Keratinocyte (primary cell): ENCODE measurements at regions not wholly inside any gene's neighbourhood (a gene's known extent, or its start where the extent isn't known, plus 50 kb on each side); places are given as distances from the start of the nearest gene placed in this dataset.

Source experiments
- DNase-seq: peaks from one replicate; pipeline ENCODE4 v3.0.0-alpha.2; 2011; ENCODE audit warnings: low read depth, missing footprints, low spot score
- FAIRE-seq: peaks from 2 replicates; lab custom pipeline; 2011; peaks lifted over from hg19 to GRCh38; lab: Jason Lieb, UNC
- H2AFZ ChIP-seq: 2 replicates; pipeline ENCODE4 v1.6.0; 2012; ENCODE audit warnings: low read length, control low read depth, inconsistent platforms; ENCODE audit not compliant: control insufficient read depth
- H3K27ac ChIP-seq: 2 replicates; pipeline ENCODE4 v1.5.1; 2011; ENCODE audit warnings: low read length; ENCODE audit not compliant: control insufficient read depth, insufficient read depth
- H3K27me3 ChIP-seq: 3 replicates; pipeline ENCODE4 v1.6.0; 2011; ENCODE audit warnings: low read length; ENCODE audit not compliant: control insufficient read depth, insufficient read depth; ENCODE audit errors: extremely low read depth
- H3K36me3 ChIP-seq, 2 experiments: 2 replicates in 1 of 2; 3 replicates in 1 of 2; pipeline ENCODE4 v1.5.1; 2011; ENCODE audit warnings: low read length in 2 of 2, mild to moderate bottlenecking in 1 of 2; ENCODE audit not compliant: control insufficient read depth in 2 of 2, insufficient read depth in 2 of 2; ENCODE audit errors: extremely low read depth in 1 of 2
- H3K4me1 ChIP-seq: 3 replicates; pipeline ENCODE4 v1.5.1; 2011; ENCODE audit warnings: low read length; ENCODE audit not compliant: control insufficient read depth, insufficient read depth; ENCODE audit errors: extremely low read depth
- H3K4me2 ChIP-seq: 3 replicates; pipeline ENCODE4 v1.6.0; 2011; ENCODE audit warnings: low read depth, low read length; ENCODE audit not compliant: control insufficient read depth, insufficient read depth; ENCODE audit errors: extremely low read depth
- H3K4me3 ChIP-seq, 3 experiments: fragments of 200-600 bp in 1 of 3; sonication (generic) in 1 of 3; 2 replicates in 2 of 3; 3 replicates in 1 of 3; pipeline ENCODE4 v1.5.1; 2011 to 2016; ENCODE audit warnings: low read length in 3 of 3, mild to moderate bottlenecking in 3 of 3, control low read depth in 2 of 3, inconsistent platforms in 1 of 3, low read depth in 1 of 3, mixed read lengths in 1 of 3, mixed run types in 1 of 3, moderate library complexity in 1 of 3; ENCODE audit not compliant: control insufficient read depth in 2 of 3, insufficient read depth in 2 of 3; ENCODE audit errors: extremely low read depth in 1 of 3
- H3K79me2 ChIP-seq: 2 replicates; pipeline ENCODE4 v1.6.0; 2012; ENCODE audit warnings: low read length; ENCODE audit not compliant: control insufficient read depth, insufficient read depth
- H3K9ac ChIP-seq: 3 replicates; pipeline ENCODE4 v1.6.0; 2011; ENCODE audit warnings: low read length; ENCODE audit not compliant: control insufficient read depth, insufficient read depth; ENCODE audit errors: extremely low read depth
- H3K9me1 ChIP-seq: 3 replicates; pipeline ENCODE4 v1.6.0; 2011; ENCODE audit warnings: low read length; ENCODE audit not compliant: control insufficient read depth, insufficient read depth; ENCODE audit errors: extremely low read depth
- H3K9me3 ChIP-seq: 2 replicates; pipeline ENCODE4 v1.5.1; 2012; ENCODE audit warnings: low read depth, low read length; ENCODE audit not compliant: control insufficient read depth
- H4K20me1 ChIP-seq: 3 replicates; pipeline ENCODE4 v1.6.0; 2011; ENCODE audit warnings: low read length; ENCODE audit not compliant: control insufficient read depth, insufficient read depth; ENCODE audit errors: extremely low read depth
- CTCF ChIP-seq, 3 experiments: IDR thresholded peaks in 1 of 3; conservative IDR thresholded peaks in 1 of 3; optimal IDR thresholded peaks in 1 of 3; 2 replicates in 2 of 3; 3 replicates in 1 of 3; pipeline versions ENCODE3 to v1.5.1; 2011; ENCODE audit warnings: low read length in 3 of 3, mild to moderate bottlenecking in 3 of 3, moderate library complexity in 2 of 3, control low read depth in 1 of 3, inconsistent platforms in 1 of 3; ENCODE audit not compliant: insufficient read depth in 2 of 3; ENCODE audit errors: extremely low read depth in 1 of 3
- EZH2 ChIP-seq: IDR thresholded peaks from one replicate; pipeline ENCODE4 v1.6.1; 2012; ENCODE audit warnings: inconsistent platforms, mild to moderate bottlenecking, low read length, moderate library complexity
- dilution Hi-C: fragments of 300-500 bp; cut with MboI; formaldehyde crosslinking; loops from one replicate; pipeline ENCODE4 v1.7.0; 2020; ENCODE audit warnings: low sequenced_read_pairs; ENCODE audit not compliant: extremely low pct_ligation_motif_present

GRCh38 chr15:47184003-47184907 is 533.0 kb upstream of the SEMA6D start:
- FAIRE-seq (no peak), DNase-seq (no peak)
- H3K27me3 ChIP-seq, result peaks cover 47% of the 10 kb centered on the region

GRCh38 chr15:47184908-47185801 is 532.1 kb upstream of the SEMA6D start:
- TF ChIP-seq CTCF (optimal IDR thresholded peaks at IDR 0.05 in 1 of 3, IDR thresholded peaks at IDR 0.05 in 1 of 3, conservative IDR thresholded peaks at IDR 0.05 in 1 of 3; ENCODE audit: extremely low read depth in 1 of 3, insufficient read depth in 2 of 3, low read length in 3 of 3) (no peak), EZH2 (peak; percentile 55)
- Histone ChIP-seq H3K27me3 (peaks cover 47% of the 10 kb centered on the region), H3K9me3 (no peaks in the 10 kb centered on the region), H3K79me2 (no peaks in the 10 kb centered on the region), H3K4me2 (peak overlapping the region; percentile 87), H3K9ac (no peak overlapping the region), H3K36me3 (no peaks in the 10 kb centered on the region), H4K20me1 (no peaks in the 10 kb centered on the region), H3K4me3 (peak overlapping the region; percentile 23 to 66 (median 47)), H3K4me1 (peaks cover 7% of the 10 kb centered on the region), H3K27ac (no peak overlapping the region), H2AFZ (peak overlapping the region; percentile 32), H3K9me1 (no peaks in the 10 kb centered on the region)
- dilution Hi-C loops, result loop anchor here (25.0 kb wide), 1 partner anchor 1077 kb away; no protein-coding TSS in a partner anchor
- DNase-seq (no peak), FAIRE-seq (no peak)

More at GRCh38 chr15:47184003-47184907, 533.0 kb upstream of the SEMA6D start:
- peak overlapping the region; percentile 23 to 66 (median 47) for H3K4me3 ChIP-seq
- peak overlapping the region; percentile 32 for H2AFZ ChIP-seq
- TF ChIP-seq CTCF (optimal IDR thresholded peaks at IDR 0.05 in 1 of 3, IDR thresholded peaks at IDR 0.05 in 1 of 3, conservative IDR thresholded peaks at IDR 0.05 in 1 of 3; ENCODE audit: extremely low read depth in 1 of 3, insufficient read depth in 2 of 3, low read length in 3 of 3) (no peak), EZH2 (peak; percentile 92)
- H3K9me3 ChIP-seq, result no peaks in the 10 kb centered on the region
- dilution Hi-C loops, result loop anchor here (25.0 kb wide), 1 partner anchor 1078 kb away; no protein-coding TSS in a partner anchor
- H3K36me3 ChIP-seq, result no peaks in the 10 kb centered on the region
- peaks cover 7% of the 10 kb centered on the region for H3K4me1 ChIP-seq
- no peaks in the 10 kb centered on the region for H3K9me1 ChIP-seq
- H4K20me1 ChIP-seq, result no peaks in the 10 kb centered on the region
- H3K4me2 ChIP-seq, result peak overlapping the region; percentile 87
- no peak overlapping the region for H3K9ac ChIP-seq
- no peak overlapping the region for H3K27ac ChIP-seq
- H3K79me2 ChIP-seq, result no peaks in the 10 kb centered on the region
